IMR-90 (cell line): ENCODE measurements at regions not wholly inside any gene's neighbourhood (a gene's known extent, or its start where the extent isn't known, plus 50 kb on each side); places are given as distances from the start of the nearest gene placed in this dataset.

Experiments
- ATAC-seq: fragments of 200-7000 bp; cut with Tn5 transposase; 2 replicates; pipeline ENCODE4 v1.9.1; 2020; ENCODE audit warnings: low read depth, mild to moderate bottlenecking, moderate library complexity
- BruUV-seq: library from RNA; stranded (reverse); fragments of 400-500 nt; replicated peaks from 2 replicates; lab custom pipeline; 2021; lab: Mats Ljungman, UMichigan
- CTCF ChIA-PET: fragments of 300-600 bp; formaldehyde crosslinking; extraction: SDS; loops from one replicate; lab custom pipeline; 2021; ENCODE audit warnings: antibody characterized with exemption; lab: Yijun Ruan, JAX
- POLR2A ChIA-PET: fragments of 300-600 bp; sonication (Branson Sonifier 250); formaldehyde crosslinking; loops from one replicate; lab custom pipeline; 2022; ENCODE audit warnings: antibody characterized with exemption; ENCODE audit not compliant: unreplicated experiment; lab: Charles Lee
- DNase-seq: peaks from one replicate; pipeline ENCODE4 v3.0.0; 2013
- H2AFZ ChIP-seq: replicated peaks from 2 replicates; pipeline ENCODE3; 2013; ENCODE audit warnings: low read length, mild to moderate bottlenecking; ENCODE audit not compliant: poor library complexity
- H2AK5ac ChIP-seq: 2 replicates; pipeline ENCODE4 v1.6.1; 2013; ENCODE audit warnings: low read depth, low read length, inconsistent platforms
- H2AK9ac ChIP-seq: replicated peaks from 2 replicates; pipeline ENCODE3; 2013; ENCODE audit warnings: mild to moderate bottlenecking, low read depth, low read length, moderate library complexity; ENCODE audit not compliant: poor library complexity
- H2BK120ac ChIP-seq: 2 replicates; pipeline ENCODE4 v1.6.1; 2013; ENCODE audit warnings: low read depth, low read length, inconsistent platforms
- H2BK15ac ChIP-seq: 3 replicates; pipeline ENCODE4 v1.6.1; 2013; ENCODE audit warnings: low read depth, low read length, inconsistent platforms
- H2BK20ac ChIP-seq: 2 replicates; pipeline ENCODE4 v1.6.1; 2013; ENCODE audit warnings: low read depth, mild to moderate bottlenecking, inconsistent platforms, low read length, moderate library complexity
- H2BK5ac ChIP-seq: 2 replicates; pipeline ENCODE4 v1.6.1; 2013; ENCODE audit warnings: mild to moderate bottlenecking, low read depth, low read length, inconsistent platforms; ENCODE audit not compliant: poor library complexity, severe bottlenecking
- H3K14ac ChIP-seq: replicated peaks from 2 replicates; pipeline ENCODE4 v1.6.1; 2013; ENCODE audit warnings: low read depth, low read length, inconsistent platforms
- H3K18ac ChIP-seq: 2 replicates; pipeline ENCODE4 v1.6.1; 2013; ENCODE audit warnings: low read depth, low read length, control low read depth
- H3K23ac ChIP-seq: 2 replicates; pipeline ENCODE4 v1.6.1; 2013; ENCODE audit warnings: low read depth, low read length, inconsistent platforms
- H3K27ac ChIP-seq: 2 replicates; pipeline ENCODE4 v1.5.1; 2013; ENCODE audit warnings: mild to moderate bottlenecking, control low read depth, low read length; ENCODE audit not compliant: insufficient read depth
- H3K27me3 ChIP-seq: 2 replicates; pipeline ENCODE4 v1.6.1; 2013; ENCODE audit warnings: low read length; ENCODE audit not compliant: control insufficient read depth, insufficient read depth
- H3K36me3 ChIP-seq: 2 replicates; pipeline ENCODE4 v1.6.1; 2013; ENCODE audit warnings: low read length, mixed read lengths; ENCODE audit not compliant: control insufficient read depth, insufficient read depth
- H3K4ac ChIP-seq: 2 replicates; pipeline ENCODE4 v1.6.1; 2013; ENCODE audit warnings: low read depth, low read length, inconsistent platforms
- H3K4me1 ChIP-seq: 2 replicates; pipeline ENCODE4 v1.6.1; 2013; ENCODE audit warnings: low read length, mixed read lengths; ENCODE audit not compliant: control insufficient read depth, insufficient read depth
- H3K4me2 ChIP-seq: 2 replicates; pipeline ENCODE4 v1.6.1; 2013; ENCODE audit warnings: low read depth, mild to moderate bottlenecking, control low read depth, low read length, moderate library complexity
- H3K4me3 ChIP-seq: 2 replicates; pipeline ENCODE4 v1.5.1; 2013; ENCODE audit warnings: low read depth, mild to moderate bottlenecking, control low read depth, low read length, moderate library complexity; ENCODE audit not compliant: insufficient read depth
- H3K56ac ChIP-seq: 2 replicates; pipeline ENCODE4 v1.6.1; 2013; ENCODE audit warnings: low read length, inconsistent platforms; ENCODE audit not compliant: insufficient read depth; ENCODE audit errors: extremely low read depth
- H3K79me1 ChIP-seq, 2 experiments: 2 replicates each; pipeline ENCODE4 v1.6.1; 2013; ENCODE audit warnings: low read length in 2 of 2, inconsistent platforms in 1 of 2, low read depth in 1 of 2
- H3K9ac ChIP-seq: 2 replicates; pipeline ENCODE4 v1.6.1; 2013; ENCODE audit warnings: low read depth, low read length, control low read depth
- H3K9me1 ChIP-seq: 2 replicates; pipeline ENCODE4 v1.6.1; 2013; ENCODE audit warnings: low read length, inconsistent platforms; ENCODE audit not compliant: insufficient read depth
- H3K9me3 ChIP-seq: 2 replicates; pipeline ENCODE4 v1.6.1; 2013; ENCODE audit warnings: low read length; ENCODE audit not compliant: control insufficient read depth, insufficient read depth
- H4K20me1 ChIP-seq: 2 replicates; pipeline ENCODE4 v1.6.1; 2013; ENCODE audit warnings: low read length, inconsistent platforms; ENCODE audit not compliant: insufficient read depth
- H4K5ac ChIP-seq: 2 replicates; pipeline ENCODE4 v1.6.1; 2013; ENCODE audit warnings: mild to moderate bottlenecking, low read depth, low read length, control low read depth
- H4K8ac ChIP-seq, 2 experiments: 2 replicates each; pipeline ENCODE4 v1.6.1; 2013; ENCODE audit warnings: low read depth in 2 of 2, low read length in 2 of 2, control low read depth in 1 of 2, inconsistent platforms in 1 of 2
- H4K91ac ChIP-seq: 2 replicates; pipeline ENCODE4 v1.6.1; 2013; ENCODE audit warnings: low read depth, low read length, inconsistent platforms; ENCODE audit not compliant: insufficient read depth
- FOS ChIP-seq: fragments of 150-350 bp; IDR thresholded peaks from 2 replicates; pipeline ENCODE4 v1.6.1; 2016; ENCODE audit warnings: low read depth, low read length
- POLR2A ChIP-seq: IDR thresholded peaks from 2 replicates; pipeline ENCODE4 v1.6.1; 2012; ENCODE audit warnings: mild to moderate bottlenecking, low read depth, low read length
- WGBS, 2 experiments: methylation state at CpG; one replicate each; pipeline versions ENCODE4 v1.1.5 to v1.1.7; 2013; ENCODE audit warnings: missing lambda C conversion rate in 2 of 2; ENCODE audit not compliant: insufficient read length in 1 of 2; ENCODE audit errors: extremely low coverage in 2 of 2; 5-methylcytosine and 5-hydroxymethylcytosine counted together
- dilution Hi-C: fragments of 300-500 bp; cut with HindIII; formaldehyde crosslinking; loops from one replicate; pipeline ENCODE4 v1.14.3; 2018; ENCODE audit warnings: low sequenced_read_pairs; ENCODE audit not compliant: unreplicated experiment
- in situ Hi-C: fragments of 300-500 bp; cut with MboI; formaldehyde crosslinking; loops from 3 replicates; pipeline ENCODE4 v1.14.3; 2019; ENCODE audit warnings: low sequenced_read_pairs, inconsistent platforms, mixed read lengths
- intact Hi-C: fragments of 100-400 bp; cut with micrococcal nuclease; formaldehyde crosslinking; loops from 2 replicates; pipeline ENCODE4 v1.10.0; 2022

DNA sequence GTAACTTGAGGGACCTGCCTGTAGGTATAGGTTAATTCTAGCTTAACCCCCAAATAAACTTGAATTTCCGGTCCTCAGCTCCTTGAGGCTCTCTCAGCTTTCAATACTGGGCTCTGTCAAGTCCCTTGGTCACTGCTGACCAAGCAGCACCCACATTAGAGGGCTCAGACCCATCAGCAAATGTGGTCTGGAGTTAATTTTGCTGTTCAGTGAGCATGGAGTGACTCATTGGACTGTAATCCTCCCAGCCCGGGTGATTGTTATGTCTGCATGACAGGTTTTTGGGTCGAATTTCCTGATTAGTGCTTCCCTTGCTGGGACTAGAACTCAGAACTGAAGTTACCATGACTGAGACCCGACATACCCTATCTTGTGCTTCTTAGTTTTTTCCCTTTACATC is 130.6 kb downstream of the URB2 start:
- WGBS, 2 experiments, result no CpG with 5 or more reads among the region's 4 CpGs
- H3K79me1 ChIP-seq, result no peaks in the 10 kb centered on the region
- no peak overlapping the region for H2BK15ac ChIP-seq
- H3K4me1 ChIP-seq, result no peaks in the 10 kb centered on the region
- no peak overlapping the region for H4K5ac ChIP-seq
- no peak overlapping the region for H4K8ac ChIP-seq
- H3K18ac ChIP-seq, result no peak overlapping the region
- TF ChIP-seq FOS, result 0 out of 2 replicates have a peak, but pooled peaks have one; percentile 4
- TF ChIP-seq POLR2A, result no peak
- in situ Hi-C loops, result no loop called here
- ATAC-seq (peak; percentile 62), DNase-seq (peak; percentile 54)
- dilution Hi-C loops, result no loop called here
- CTCF ChIA-PET, result no interaction called here
- H3K4me3 ChIP-seq, result no peak overlapping the region
- H3K23ac ChIP-seq, result no peak overlapping the region
- no peak overlapping the region for H2AK9ac ChIP-seq
- H4K20me1 ChIP-seq, result no peaks in the 10 kb centered on the region
- no peaks in the 10 kb centered on the region for H3K36me3 ChIP-seq
- H3K9ac ChIP-seq, result no peak overlapping the region
- no peak overlapping the region for H2BK20ac ChIP-seq
- no peak overlapping the region for H3K27ac ChIP-seq
- H3K14ac ChIP-seq, result no peak overlapping the region
- no peak overlapping the region for H2BK120ac ChIP-seq
- H3K4ac ChIP-seq, result no peak overlapping the region
- H2AFZ ChIP-seq, result no peak overlapping the region
- no TSS peak for BruUV-seq
- H3K56ac ChIP-seq, result no peak overlapping the region
- H2AK5ac ChIP-seq, result no peak overlapping the region
- H2BK5ac ChIP-seq, result no peak overlapping the region
- H3K9me3 ChIP-seq, result peaks cover 2% of the 10 kb centered on the region; the same call in 1 of the 2 replicates
- H3K9me1 ChIP-seq, result no peaks in the 10 kb centered on the region
- no peak overlapping the region for H4K91ac ChIP-seq
- intact Hi-C loops, result no loop called here
- H3K27me3 ChIP-seq, result no peaks in the 10 kb centered on the region
- POLR2A ChIA-PET, result no interaction called here
- no peak overlapping the region for H3K4me2 ChIP-seq
